Right ventricle myocardium superior (tissue), 1 donor: ENCODE measurements at regions not wholly inside any gene's neighbourhood (a gene's known extent, or its start where the extent isn't known, plus 50 kb on each side); places are given as distances from the start of the nearest gene placed in this dataset.
"Not testable (repeated sequence)": the region's sequence is repeated elsewhere in the genome, so short reads cannot be mapped to it uniquely, and the experiment has no call there.

Source experiments
- ATAC-seq: fragments of 200-7000 bp; cut with Tn5 transposase; one replicate; pipeline ENCODE4 v1.9.1; 2020; ENCODE audit warnings: mild to moderate bottlenecking; ENCODE audit not compliant: poor library complexity
- DNase-seq: peaks from one replicate; pipeline ENCODE4 v3.0.0-alpha.2; 2020
- intact Hi-C: fragments of 100-400 bp; cut with DNase I; formaldehyde crosslinking; loops from one replicate; pipeline ENCODE4 v1.11.2; 2022
- donor health status: DM: no; HTN: yes; CAD: no; lungs with severe emphysema.

GRCh38 chr1:47684964-47685762, 247.3 kb downstream of the FOXD2 start:
- no peak for ATAC-seq
- no peak for DNase-seq
- intact Hi-C loops = no loop called here

- intact Hi-C loops = no loop called here
- ATAC-seq = no peak
- DNase-seq = no peak
These were observed 247.9 kb downstream of the FOXD2 start for GRCh38 chr1:47685763-47686066.

- DNase-seq (no peak), ATAC-seq (no peak)
- intact Hi-C loops = no loop called here
These were observed 249.1 kb downstream of the FOXD2 start for GRCh38 chr1:47686731-47687630.

- intact Hi-C loops = no loop called here
- no peak for ATAC-seq
- DNase-seq = no peak
These were observed 250.0 kb downstream of the FOXD2 start for GRCh38 chr1:47687631-47688460.

- intact Hi-C loops = no loop called here
- no peak for ATAC-seq
- DNase-seq = no peak
These were observed 250.8 kb downstream of the FOXD2 start for GRCh38 chr1:47688461-47689296.

- ATAC-seq (no peak), DNase-seq (no peak)
- intact Hi-C loops = no loop called here
These were observed 252.1 kb downstream of the FOXD2 start for GRCh38 chr1:47689894-47690293.

- no peak for ATAC-seq
- intact Hi-C loops = no loop called here
These were observed 252.8 kb downstream of the FOXD2 start for GRCh38 chr1:47690341-47691250.

GRCh38 chr1:47691293-47691692, 253.4 kb downstream of the FOXD2 start:
- DNase-seq, intact Hi-C loops, ATAC-seq: not testable (repeated sequence)

More at GRCh38 chr1:47690341-47691250, 252.8 kb downstream of the FOXD2 start:
- DNase-seq = no peak

GRCh38 chr1:47692196-47692595, 254.4 kb downstream of the FOXD2 start:
- ATAC-seq (no peak), DNase-seq (no peak)
- intact Hi-C loops = no loop called here

GRCh38 chr1:47693115-47693514, 255.3 kb downstream of the FOXD2 start:
- DNase-seq (no peak), ATAC-seq (no peak)
- intact Hi-C loops = no loop called here

- DNase-seq (no peak), ATAC-seq (no peak)
- intact Hi-C loops = no loop called here
These were observed 256.4 kb downstream of the FOXD2 start for GRCh38 chr1:47694011-47694890.

GRCh38 chr1:47696404-47696736, 258.5 kb downstream of the FOXD2 start:
- DNase-seq (no peak), ATAC-seq (no peak)
- intact Hi-C loops = no loop called here

- ATAC-seq = no peak
- intact Hi-C loops = no loop called here
These were observed 259.0 kb downstream of the FOXD2 start for GRCh38 chr1:47696737-47697441.

GRCh38 chr1:47697616-47698335, 259.9 kb downstream of the FOXD2 start:
- no peak for ATAC-seq
- intact Hi-C loops = no loop called here
- no peak for DNase-seq

More at GRCh38 chr1:47696737-47697441, 259.0 kb downstream of the FOXD2 start:
- no peak for DNase-seq

- DNase-seq = no peak
- intact Hi-C loops = no loop called here
- ATAC-seq = no peak
These were observed 261.8 kb downstream of the FOXD2 start for GRCh38 chr1:47699492-47700235.
